OCI-LY7 (cell line): ENCODE measurements at regions not wholly inside any gene's neighbourhood (a gene's known extent, or its start where the extent isn't known, plus 50 kb on each side); places are given as distances from the start of the nearest gene placed in this dataset.

Experiments used
- BruUV-seq: library from RNA; stranded (reverse); fragments of 400-500 nt; replicated peaks from 2 replicates; lab custom pipeline; 2021; lab: Mats Ljungman, UMichigan
- CTCF ChIA-PET: fragments of 300-600 bp; sonication (Branson Sonifier 250); formaldehyde crosslinking; loops from one replicate; lab custom pipeline; 2022; ENCODE audit warnings: antibody characterized with exemption; ENCODE audit not compliant: unreplicated experiment; lab: Charles Lee
- POLR2A ChIA-PET: fragments of 300-600 bp; sonication (Branson Sonifier 250); formaldehyde crosslinking; loops from one replicate; lab custom pipeline; 2022; ENCODE audit warnings: antibody characterized with exemption; lab: Charles Lee
- DNase-seq: peaks from one replicate; pipeline ENCODE4 v3.0.0-alpha.2; 2015; ENCODE audit warnings: low spot score
- H2AFZ ChIP-seq: fragments of 200-600 bp; sonication (generic), shearing (Covaris generic); 2 replicates; pipeline ENCODE4 v1.6.1; 2014; ENCODE audit warnings: mild to moderate bottlenecking, antibody characterized with exemption, low read length, moderate library complexity
- H3K27ac ChIP-seq: fragments of 200-600 bp; sonication (generic); 2 replicates; pipeline ENCODE4 v1.5.1; 2014; ENCODE audit warnings: mixed run types, low read depth, mild to moderate bottlenecking, moderate library complexity, low read length, inconsistent platforms; ENCODE audit not compliant: poor library complexity, severe bottlenecking
- H3K36me3 ChIP-seq: fragments of 200-600 bp; sonication (generic); 2 replicates; pipeline ENCODE4 v1.6.1; 2014; ENCODE audit warnings: mild to moderate bottlenecking, antibody characterized with exemption, low read length, moderate library complexity, mixed read lengths; ENCODE audit not compliant: insufficient read depth
- H3K4me1 ChIP-seq: fragments of 200-600 bp; sonication (generic); 2 replicates; pipeline ENCODE4 v1.5.1; 2014; ENCODE audit warnings: mild to moderate bottlenecking, low read length; ENCODE audit not compliant: insufficient read depth, poor library complexity, severe bottlenecking
- H3K4me2 ChIP-seq: fragments of 200-600 bp; sonication (generic); 2 replicates; pipeline ENCODE4 v1.6.1; 2014; ENCODE audit warnings: mild to moderate bottlenecking, low read length
- H3K4me3 ChIP-seq: fragments of 200-600 bp; sonication (generic); 2 replicates; pipeline ENCODE4 v1.5.1; 2014; ENCODE audit warnings: mild to moderate bottlenecking, low read depth, low read length; ENCODE audit not compliant: poor library complexity, severe bottlenecking
- H3K79me2 ChIP-seq: fragments of 200-600 bp; sonication (generic); 2 replicates; pipeline ENCODE4 v1.6.1; 2016; ENCODE audit warnings: low read depth, mild to moderate bottlenecking, low read length, moderate library complexity, mixed read lengths; ENCODE audit not compliant: insufficient read depth
- H3K9me2 ChIP-seq: fragments of 200-600 bp; sonication (generic); 2 replicates; pipeline ENCODE4 v1.6.1; 2016; ENCODE audit warnings: mild to moderate bottlenecking, low read length, mixed read lengths; ENCODE audit not compliant: insufficient read depth
- H3K9me3 ChIP-seq: fragments of 200-600 bp; sonication (generic); 2 replicates; pipeline ENCODE4 v1.6.1; 2014; ENCODE audit warnings: mild to moderate bottlenecking, mixed run types, low read length, mixed read lengths
- H4K20me1 ChIP-seq: fragments of 200-600 bp; sonication (generic); 2 replicates; pipeline ENCODE4 v1.6.1; 2014; ENCODE audit warnings: mild to moderate bottlenecking, antibody characterized with exemption, low read length, moderate library complexity, mixed read lengths; ENCODE audit not compliant: insufficient read depth
- CTCF ChIP-seq: fragments of 200-600 bp; sonication (generic); conservative IDR thresholded peaks from 2 replicates; pipeline ENCODE4 v1.5.1; 2014; ENCODE audit warnings: mild to moderate bottlenecking, antibody characterized with exemption, low read length, moderate library complexity, mixed read lengths
- EZH2phosphoT487 ChIP-seq: fragments of 200-600 bp; sonication (generic); IDR thresholded peaks from 2 replicates; pipeline ENCODE4 v1.6.1; 2018; ENCODE audit warnings: low read depth, borderline replicate concordance, mild to moderate bottlenecking, mixed run types, antibody characterized with exemption, low read length, moderate library complexity, mixed read lengths
- intact Hi-C: fragments of 100-400 bp; cut with micrococcal nuclease; formaldehyde crosslinking; loops from one replicate; pipeline ENCODE4 v1.10.0; 2022; ENCODE audit not compliant: unreplicated experiment

- H4K20me1 ChIP-seq = no peaks in the 10 kb centered on the region
- no peaks in the 10 kb centered on the region for H3K4me1 ChIP-seq
- H3K27ac ChIP-seq = no peak overlapping the region
- H2AFZ ChIP-seq = no peak overlapping the region
- no peaks in the 10 kb centered on the region for H3K9me2 ChIP-seq
- BruUV-seq = no TSS peak
- no peak overlapping the region for H3K4me2 ChIP-seq
- no peak for TF ChIP-seq CTCF
- no peak for TF ChIP-seq EZH2phosphoT487
- ChIA-PET CTCF (no interaction called here), POLR2A (no interaction called here)
- intact Hi-C loops = no loop called here
- H3K9me3 ChIP-seq = no peaks in the 10 kb centered on the region
- H3K79me2 ChIP-seq = no peaks in the 10 kb centered on the region
- H3K36me3 ChIP-seq = no peaks in the 10 kb centered on the region
- no peak overlapping the region for H3K4me3 ChIP-seq
- no peak for DNase-seq
Measured at GRCh38 chr5:169460896-169461295, 122.7 kb upstream of the SPDL1 start.

GRCh38 chr5:169460123-169460522, 123.5 kb upstream of the SPDL1 start:
- Histone ChIP-seq H3K36me3 (no peaks in the 10 kb centered on the region), H3K27ac (no peak overlapping the region), H3K9me3 (no peaks in the 10 kb centered on the region), H3K79me2 (no peaks in the 10 kb centered on the region), H3K4me1 (no peaks in the 10 kb centered on the region), H3K9me2 (no peaks in the 10 kb centered on the region), H3K4me2 (no peak overlapping the region), H2AFZ (no peak overlapping the region), H4K20me1 (no peaks in the 10 kb centered on the region), H3K4me3 (no peak overlapping the region)
- ChIA-PET CTCF (no interaction called here), POLR2A (no interaction called here)
- BruUV-seq = no TSS peak
- intact Hi-C loops = no loop called here
- no peak for TF ChIP-seq EZH2phosphoT487
- no peak for TF ChIP-seq CTCF
- DNase-seq = no peak

DNA sequence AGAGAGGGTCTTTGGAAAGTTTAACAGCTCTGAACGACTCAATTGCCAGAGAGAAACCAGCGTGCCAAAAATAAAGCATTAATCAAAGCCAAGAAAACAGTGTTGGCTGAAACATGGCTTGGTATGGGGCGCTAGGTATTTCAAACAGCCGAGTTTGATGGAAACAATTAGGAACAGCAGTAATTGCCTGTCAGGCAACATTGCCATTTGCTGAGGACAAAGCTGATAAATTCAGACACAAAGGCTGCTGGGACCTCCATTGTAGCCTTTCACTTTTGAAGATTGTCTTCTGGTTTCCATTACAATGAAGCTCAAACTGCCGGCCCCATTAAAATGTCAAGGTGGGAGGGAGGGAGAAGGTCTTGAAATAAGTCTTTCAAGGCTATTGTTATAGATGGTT, 125.4 kb upstream of the SPDL1 start:
- no peaks in the 10 kb centered on the region for H3K79me2 ChIP-seq
- H2AFZ ChIP-seq = no peak overlapping the region
- ChIA-PET POLR2A (interaction anchor here (0.8 kb wide), 1 partner anchor 124 kb away, joined by 5 read pairs; no protein-coding TSS in a partner anchor), CTCF (no interaction called here)
- H3K9me3 ChIP-seq = no peaks in the 10 kb centered on the region
- H3K27ac ChIP-seq = no peak overlapping the region
- no peak overlapping the region for H3K4me2 ChIP-seq
- no peaks in the 10 kb centered on the region for H3K4me1 ChIP-seq
- no TSS peak for BruUV-seq
- DNase-seq = no peak
- intact Hi-C loops = no loop called here
- H3K4me3 ChIP-seq = no peak overlapping the region
- H3K36me3 ChIP-seq = no peaks in the 10 kb centered on the region
- no peaks in the 10 kb centered on the region for H4K20me1 ChIP-seq
- TF ChIP-seq EZH2phosphoT487 = no peak
- TF ChIP-seq CTCF = no peak
- no peaks in the 10 kb centered on the region for H3K9me2 ChIP-seq
